ENCODE measurements at regions not wholly inside any gene's neighbourhood (a gene's known extent, or its start where the extent isn't known, plus 50 kb on each side); places are given as distances from the start of the nearest gene placed in this dataset.
A peak's percentile ranks its signal among the peaks of the same experiment; 100 is the strongest.

GRCh38 chr5:104754311-104754995 is 1191.9 kb upstream of the NUDT12 start:
- DNase-seq, result no peak

- no peak for DNase-seq
Observed at GRCh38 chr5:104751969-104752368, 1189.4 kb upstream of the NUDT12 start.

- no peak for DNase-seq
Observed at GRCh38 chr5:104739905-104740304, 1177.3 kb upstream of the NUDT12 start.

- DNase-seq, result no peak
Observed at GRCh38 chr5:104739503-104739902, 1176.9 kb upstream of the NUDT12 start.

- no peak for DNase-seq
Observed at GRCh38 chr5:104736073-104736472, 1173.5 kb upstream of the NUDT12 start.

GRCh38 chr5:104734046-104734445 is 1171.5 kb upstream of the NUDT12 start:
- DNase-seq, result no peak

- no peak for DNase-seq
Observed at GRCh38 chr5:104733063-104733669, 1170.6 kb upstream of the NUDT12 start.

- DNase-seq, result no peak
Observed at GRCh38 chr5:104731331-104731730, 1168.7 kb upstream of the NUDT12 start.

GRCh38 chr5:104708027-104708426 is 1145.4 kb upstream of the NUDT12 start:
- no peak for DNase-seq

GRCh38 chr5:104706600-104706999 is 1144.0 kb upstream of the NUDT12 start:
- no peak for DNase-seq

- DNase-seq, result no peak
Observed at GRCh38 chr5:104702212-104702611, 1139.6 kb upstream of the NUDT12 start.

GRCh38 chr5:104699438-104699837 is 1136.8 kb upstream of the NUDT12 start:
- no peak for DNase-seq

- DNase-seq, result no peak
Observed at GRCh38 chr5:104661256-104661655, 1098.7 kb upstream of the NUDT12 start.

GRCh38 chr5:104659497-104659896 is 1096.9 kb upstream of the NUDT12 start:
- no peak for DNase-seq

- DNase-seq, result no peak
Observed at GRCh38 chr5:104652271-104652861, 1089.8 kb upstream of the NUDT12 start.

GRCh38 chr5:104650313-104651055 is 1087.9 kb upstream of the NUDT12 start:
- DNase-seq, result no peak

- DNase-seq, result no peak
Observed at GRCh38 chr5:104646416-104646815, 1083.8 kb upstream of the NUDT12 start.

- no peak for DNase-seq
Observed at GRCh38 chr5:104643320-104643719, 1080.7 kb upstream of the NUDT12 start.

GRCh38 chr5:104635227-104635626 is 1072.6 kb upstream of the NUDT12 start:
- no peak for DNase-seq

- no peak for DNase-seq
Observed at GRCh38 chr5:104628911-104629310, 1066.3 kb upstream of the NUDT12 start.

GRCh38 chr5:104626122-104626521 is 1063.5 kb upstream of the NUDT12 start:
- no peak for DNase-seq

GRCh38 chr5:104612005-104612404 is 1049.4 kb upstream of the NUDT12 start:
- DNase-seq, result peak; percentile 3

- DNase-seq, result peak; percentile 13
Observed at GRCh38 chr5:104611135-104611767, 1048.7 kb upstream of the NUDT12 start.

Measured in retina (tissue), 1 donor.